GM19324 (cell line): ENCODE measurements at regions not wholly inside any gene's neighbourhood (a gene's known extent, or its start where the extent isn't known, plus 50 kb on each side); places are given as distances from the start of the nearest gene placed in this dataset.
A peak's percentile ranks its signal among the peaks of the same experiment; 100 is the strongest.
"Not testable (repeated sequence)": the region's sequence is repeated elsewhere in the genome, so short reads cannot be mapped to it uniquely, and the experiment has no call there.

Experiments
- ATAC-seq: cut with Tn5 transposase; IDR thresholded peaks from one replicate; pipeline ENCODE4 v1.9.1; 2021; ENCODE audit warnings: mild to moderate bottlenecking, moderate library complexity; ENCODE audit not compliant: unreplicated experiment, low FRiP score

GRCh38 chr1:90864681-90865080 lies 147.6 kb upstream of the BARHL2 start:
- no peak for ATAC-seq

DNA sequence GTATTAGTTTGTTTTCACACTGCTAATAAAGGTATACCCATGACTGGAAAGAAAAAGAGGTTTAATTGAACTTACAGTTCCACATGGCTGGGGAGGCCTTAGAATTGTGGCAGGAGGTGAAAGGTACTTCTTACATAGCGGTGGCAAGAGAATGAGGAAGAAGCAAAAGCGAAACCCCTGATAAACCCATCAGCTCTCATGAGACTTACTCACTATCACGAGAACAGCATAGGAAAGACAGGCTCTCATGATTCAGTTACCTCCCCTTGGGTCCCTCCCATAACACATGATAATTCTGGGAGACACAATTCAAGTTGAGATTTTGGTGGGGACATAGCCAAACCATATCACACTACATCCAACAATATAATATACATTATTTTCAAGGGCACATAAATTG lies 145.7 kb upstream of the BARHL2 start:
- ATAC-seq: no peak

DNA sequence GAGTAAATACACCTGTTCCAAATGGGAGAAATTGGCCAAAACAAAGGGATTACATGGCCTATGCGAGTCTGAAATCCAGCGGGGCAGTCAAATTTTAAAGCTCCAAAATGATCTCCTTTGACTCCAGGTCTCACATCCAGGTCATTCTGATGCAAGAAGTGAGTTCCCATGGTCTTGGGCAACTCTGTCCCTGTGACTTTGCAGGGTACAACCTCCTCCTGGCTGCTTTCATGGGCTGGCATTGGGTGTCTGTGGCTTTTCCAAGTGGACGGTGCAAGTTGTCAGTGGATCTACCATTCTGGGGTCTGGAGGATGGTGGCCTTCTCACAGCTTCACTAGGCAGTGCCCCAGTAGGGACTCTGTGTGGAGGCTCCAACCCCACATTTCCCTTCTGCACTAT lies 144.3 kb upstream of the BARHL2 start:
- not testable (repeated sequence) for ATAC-seq

GRCh38 chr1:90856463-90857007 lies 139.4 kb upstream of the BARHL2 start:
- no peak for ATAC-seq

DNA sequence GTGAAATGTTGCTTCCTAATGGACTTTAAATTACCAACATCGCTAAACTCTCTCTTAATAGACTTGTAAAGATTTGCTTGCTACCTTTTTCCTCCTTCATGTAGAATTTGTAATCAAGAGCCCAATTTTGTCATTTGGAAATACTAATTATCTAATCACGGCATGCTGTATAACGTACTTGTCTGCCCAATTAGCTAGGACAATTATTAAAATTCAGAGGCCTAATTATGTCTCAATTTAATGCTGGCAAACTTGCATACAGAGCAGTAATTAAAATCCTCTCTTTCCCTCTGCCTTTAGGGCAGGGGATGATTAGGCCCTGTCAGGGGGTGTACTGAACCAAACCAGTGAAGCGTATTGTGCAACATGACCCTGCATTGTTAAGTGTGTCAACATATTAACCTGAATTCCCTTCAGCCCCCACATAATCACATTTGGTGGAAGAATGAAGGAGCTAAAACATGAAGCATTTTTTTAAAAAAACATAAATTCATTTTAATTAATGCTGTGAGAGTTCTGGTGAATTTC lies 137.4 kb upstream of the BARHL2 start:
- no peak for ATAC-seq

- no peak for ATAC-seq
Measured at GRCh38 chr1:90851711-90852050, 134.6 kb upstream of the BARHL2 start.

DNA sequence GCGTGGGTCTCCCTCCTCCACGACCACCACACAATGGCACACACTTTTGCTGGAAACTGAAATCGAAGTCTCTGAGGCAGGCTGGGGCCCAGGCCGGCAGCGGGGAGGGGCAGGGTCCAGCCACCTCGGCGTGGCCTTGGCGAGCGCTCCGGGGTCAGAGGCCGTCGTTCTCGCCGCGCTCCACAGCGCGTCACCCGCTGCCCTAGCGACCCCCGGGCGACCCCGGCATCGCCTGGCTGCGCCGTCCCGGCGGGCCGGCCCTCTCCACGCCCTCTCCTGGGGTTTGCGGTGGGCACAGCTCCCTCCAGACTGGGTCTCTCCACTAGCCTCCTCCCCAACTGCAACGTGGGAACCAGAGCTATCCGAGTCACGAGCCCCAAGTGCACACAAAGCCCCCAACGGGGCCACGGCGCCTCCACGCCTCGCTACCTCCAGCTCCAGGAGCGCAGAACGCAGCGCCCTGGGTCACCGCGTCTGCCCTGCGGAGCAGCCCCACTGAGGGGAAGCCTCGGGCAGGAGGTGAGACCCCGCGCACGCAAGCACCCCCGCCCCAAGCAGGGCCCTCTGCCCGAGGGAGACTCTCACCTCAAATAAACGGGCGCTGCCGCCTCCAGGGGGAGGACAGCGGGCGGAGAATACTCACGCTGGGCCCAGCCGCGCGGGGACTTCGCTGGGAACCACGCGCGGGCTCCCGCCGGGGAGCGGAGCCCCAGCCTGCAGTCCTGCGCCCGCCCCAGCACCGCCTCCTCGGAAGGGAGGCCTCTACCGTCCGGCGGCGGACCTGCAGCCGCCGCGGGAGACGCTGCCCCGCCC lies 134.0 kb upstream of the BARHL2 start:
- ATAC-seq: peak; percentile 98

GRCh38 chr1:90850181-90850897 lies 133.2 kb upstream of the BARHL2 start:
- ATAC-seq: peak; percentile 5

DNA sequence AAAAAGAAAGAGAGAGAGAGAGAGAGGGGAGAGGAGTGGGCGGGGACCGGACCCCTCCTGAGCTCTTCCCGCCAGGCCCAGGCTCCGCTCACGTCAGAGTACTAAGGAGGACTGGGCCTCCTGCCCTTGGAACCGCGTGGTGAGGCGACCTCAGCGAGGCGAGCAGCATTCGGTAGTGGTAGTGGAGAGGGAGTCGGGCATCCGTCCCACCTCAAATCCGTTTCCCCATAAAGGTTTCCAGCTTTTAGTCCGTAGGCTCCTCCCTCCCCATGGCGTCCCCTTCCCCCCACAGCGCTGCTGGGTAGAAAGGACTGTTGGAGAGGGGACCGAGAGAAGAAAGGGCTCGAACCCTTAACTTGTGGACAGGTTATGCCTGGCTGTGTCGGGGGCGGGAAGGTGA lies 124.4 kb upstream of the BARHL2 start:
- no peak for ATAC-seq

DNA sequence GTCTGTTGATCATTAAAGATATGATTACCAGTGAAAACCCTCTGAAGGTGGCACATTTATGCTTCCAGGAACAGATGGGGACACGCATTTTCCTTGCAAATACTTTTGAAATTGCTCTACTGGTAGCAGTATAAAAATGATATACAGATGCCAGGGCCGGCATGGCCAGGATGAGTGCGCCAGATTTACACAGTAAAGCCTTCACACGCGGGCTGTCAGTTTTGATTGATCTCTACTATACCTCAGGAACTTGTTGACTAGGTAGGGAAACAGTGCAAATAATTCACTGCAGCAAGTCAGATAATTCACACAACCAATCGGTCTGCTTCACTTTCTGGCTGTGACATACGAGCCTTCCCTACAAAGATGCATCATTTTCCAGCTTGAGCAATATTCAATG lies 123.2 kb upstream of the BARHL2 start:
- ATAC-seq: no peak

DNA sequence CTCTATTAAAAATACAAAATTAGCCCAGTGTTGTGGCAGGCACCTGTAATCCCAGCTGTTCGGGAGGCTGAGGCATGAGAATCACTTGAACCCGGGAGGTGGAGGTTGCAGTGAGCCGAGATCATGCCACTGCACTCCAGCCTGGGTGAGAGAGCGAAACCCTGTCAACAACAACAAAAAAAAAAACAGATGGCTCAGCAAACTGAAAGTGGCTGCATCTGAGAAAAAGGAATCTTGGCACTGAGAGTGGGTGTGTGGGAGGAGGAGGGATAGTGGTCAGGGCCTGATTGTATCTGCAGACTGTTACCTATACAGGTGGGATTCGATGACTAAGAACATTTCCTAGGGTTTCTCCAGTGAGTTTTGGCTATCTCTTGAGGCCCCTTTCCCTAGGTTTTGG lies 122.2 kb upstream of the BARHL2 start:
- no peak for ATAC-seq

GRCh38 chr1:90838720-90839119 lies 121.6 kb upstream of the BARHL2 start:
- ATAC-seq: no peak

DNA sequence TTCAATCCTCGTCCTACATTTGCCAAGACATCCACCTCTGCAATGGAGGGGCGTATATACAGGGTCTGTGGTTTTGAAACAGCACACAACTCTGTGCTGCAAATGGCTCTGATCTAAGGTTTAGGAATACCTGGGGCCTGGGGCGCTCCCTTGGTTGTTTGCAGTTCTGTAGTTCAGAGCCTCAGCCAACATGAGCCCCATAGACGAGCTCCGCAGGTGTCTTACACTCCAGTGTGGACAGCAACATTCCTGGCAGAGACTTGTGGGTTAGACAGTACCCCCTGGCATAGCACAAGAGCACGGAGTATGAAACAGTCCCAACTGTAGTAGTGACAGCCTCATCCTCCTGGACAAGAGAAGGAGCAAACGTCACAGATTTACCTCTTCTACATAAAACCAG lies 120.3 kb upstream of the BARHL2 start:
- ATAC-seq: no peak

- no peak for ATAC-seq
Measured at GRCh38 chr1:90836345-90836679, 119.2 kb upstream of the BARHL2 start.

DNA sequence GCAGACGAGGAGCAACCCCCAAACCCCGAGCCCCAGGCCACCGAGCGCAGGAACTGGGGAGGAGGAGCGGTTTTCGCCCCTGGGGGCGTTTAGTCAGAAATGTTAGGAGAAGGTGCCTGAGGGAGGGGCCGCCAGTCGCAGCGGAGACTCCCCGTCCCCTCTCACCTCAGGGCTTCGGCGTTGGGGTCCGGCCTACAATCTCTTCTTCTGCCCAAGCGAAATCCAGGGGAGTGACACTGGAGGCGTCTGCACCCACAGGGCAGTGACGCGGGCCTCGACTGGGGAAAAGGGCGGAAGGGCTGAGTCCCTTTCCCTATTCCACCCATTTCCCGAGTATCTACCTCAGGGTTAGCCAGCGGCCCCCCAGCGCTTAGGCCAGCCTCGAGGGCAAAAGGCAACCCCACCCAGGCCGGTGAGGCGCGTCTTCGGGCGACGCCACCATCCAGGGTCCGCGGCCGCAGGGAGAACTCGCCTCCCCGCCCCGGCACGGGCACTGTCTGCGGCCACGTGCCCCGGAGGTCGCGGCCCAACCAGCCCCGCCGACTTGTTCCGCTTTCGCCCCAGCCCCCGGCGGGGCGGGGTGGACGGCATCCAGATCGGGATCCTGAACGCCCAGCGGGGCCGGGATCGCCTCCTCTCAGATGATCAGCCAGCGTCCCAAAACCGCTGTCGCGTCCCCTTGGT lies 118.7 kb upstream of the BARHL2 start:
- ATAC-seq: no peak

DNA sequence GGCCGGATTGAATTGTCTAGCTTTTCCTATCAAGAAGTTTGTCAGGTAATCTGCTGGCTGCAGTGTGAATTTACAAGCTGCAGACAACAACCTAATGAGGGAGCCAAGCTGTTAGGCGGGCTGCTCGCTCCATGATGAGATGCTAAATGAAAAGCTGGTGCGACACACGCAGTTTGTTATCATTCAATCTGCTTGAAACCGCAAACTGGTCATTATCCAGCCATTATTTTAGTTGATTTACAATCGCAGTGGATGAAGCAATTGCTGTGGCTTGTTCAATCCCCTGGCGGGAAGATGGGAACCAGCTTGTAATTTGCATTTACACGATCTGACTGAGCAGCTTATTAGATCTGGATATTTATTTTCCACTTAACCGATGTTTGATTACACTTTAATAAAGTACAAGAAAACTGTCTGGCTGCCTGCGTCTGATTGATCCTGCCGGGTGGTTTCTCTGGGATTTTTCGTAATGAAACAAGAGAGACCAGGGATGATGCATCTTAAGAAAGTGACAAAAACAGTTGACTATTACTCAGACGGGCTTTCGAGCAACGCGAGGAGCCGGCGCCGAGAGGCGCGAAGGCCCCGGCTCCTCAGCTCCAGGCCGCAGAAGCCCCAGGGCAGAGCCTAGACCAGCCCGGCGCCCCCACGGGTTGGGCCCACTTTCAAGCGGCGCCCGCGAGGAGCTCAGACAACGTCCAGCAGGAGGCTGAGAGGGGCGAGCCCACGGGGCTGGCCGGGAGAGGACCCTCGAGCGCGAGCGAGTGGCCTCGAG lies 118.0 kb upstream of the BARHL2 start:
- ATAC-seq: no peak

- no peak for ATAC-seq
Measured at GRCh38 chr1:90834354-90834885, 117.3 kb upstream of the BARHL2 start.

GRCh38 chr1:90833466-90834110 lies 116.5 kb upstream of the BARHL2 start:
- ATAC-seq: no peak

- no peak for ATAC-seq
Measured at GRCh38 chr1:90831910-90832309, 114.8 kb upstream of the BARHL2 start.

GRCh38 chr1:90826834-90827233 lies 109.7 kb upstream of the BARHL2 start:
- ATAC-seq: no peak
